ENCODE measurements at regions not wholly inside any gene's neighbourhood (a gene's known extent, or its start where the extent isn't known, plus 50 kb on each side); places are given as distances from the start of the nearest gene placed in this dataset.

- ATAC-seq (no peak), DNase-seq (no peak)
- WGBS, 2 donors = 74 to 78% methylated on average over 2 of the region's 2 CpGs
- TF ChIP-seq, protein P1, sequence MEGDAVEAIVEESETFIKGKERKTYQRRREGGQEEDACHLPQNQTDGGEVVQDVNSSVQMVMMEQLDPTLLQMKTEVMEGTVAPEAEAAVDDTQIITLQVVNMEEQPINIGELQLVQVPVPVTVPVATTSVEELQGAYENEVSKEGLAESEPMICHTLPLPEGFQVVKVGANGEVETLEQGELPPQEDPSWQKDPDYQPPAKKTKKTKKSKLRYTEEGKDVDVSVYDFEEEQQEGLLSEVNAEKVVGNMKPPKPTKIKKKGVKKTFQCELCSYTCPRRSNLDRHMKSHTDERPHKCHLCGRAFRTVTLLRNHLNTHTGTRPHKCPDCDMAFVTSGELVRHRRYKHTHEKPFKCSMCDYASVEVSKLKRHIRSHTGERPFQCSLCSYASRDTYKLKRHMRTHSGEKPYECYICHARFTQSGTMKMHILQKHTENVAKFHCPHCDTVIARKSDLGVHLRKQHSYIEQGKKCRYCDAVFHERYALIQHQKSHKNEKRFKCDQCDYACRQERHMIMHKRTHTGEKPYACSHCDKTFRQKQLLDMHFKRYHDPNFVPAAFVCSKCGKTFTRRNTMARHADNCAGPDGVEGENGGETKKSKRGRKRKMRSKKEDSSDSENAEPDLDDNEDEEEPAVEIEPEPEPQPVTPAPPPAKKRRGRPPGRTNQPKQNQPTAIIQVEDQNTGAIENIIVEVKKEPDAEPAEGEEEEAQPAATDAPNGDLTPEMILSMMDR (IDR thresholded peaks at IDR 0.05) = no peak
- no peak overlapping the region for H3K4me3 ChIP-seq
- H3K27me3 ChIP-seq = no peaks in the 10 kb centered on the region
- H3K4me1 ChIP-seq = no peaks in the 10 kb centered on the region
- H3K36me3 ChIP-seq = no peaks in the 10 kb centered on the region
- no peak overlapping the region for H3K27ac ChIP-seq
- intact Hi-C loops (cut with DNase I) = no loop called here
- H3K9me3 ChIP-seq = peaks cover 0 to 24% (median 0%) of the 10 kb centered on the region in 11 donors
Measured at GRCh38 chr7:125412890-125413665, 483.5 kb upstream of the POT1 start.

DNA sequence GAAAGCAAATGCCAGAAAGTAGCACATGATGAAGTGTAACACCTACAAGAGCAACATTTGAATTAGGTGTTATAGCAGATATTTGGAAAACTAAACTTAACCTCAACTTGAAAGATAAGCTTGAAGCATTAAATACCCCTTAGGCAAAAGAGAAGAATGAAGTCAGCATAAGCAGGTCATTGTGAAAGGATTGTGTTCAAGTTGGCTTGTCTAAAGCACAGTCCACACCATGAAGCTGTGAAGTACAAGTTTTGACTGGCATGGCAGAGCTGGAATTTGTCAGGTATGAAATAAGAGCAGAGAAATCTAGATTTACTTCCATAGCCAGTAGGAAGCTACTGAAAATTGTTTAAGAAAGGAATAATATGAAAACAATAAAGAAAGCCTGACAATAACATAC, 480.3 kb upstream of the POT1 start:
- H3K4me3 ChIP-seq = no peak overlapping the region
- H3K4me1 ChIP-seq = no peaks in the 10 kb centered on the region
- TF ChIP-seq, protein P1 (IDR thresholded peaks at IDR 0.05) = no peak
- H3K9me3 ChIP-seq = peaks cover 0 to 12% (median 0%) of the 10 kb centered on the region in 11 donors
- intact Hi-C loops (cut with DNase I) = no loop called here
- ATAC-seq (no peak), DNase-seq (no peak)
- H3K36me3 ChIP-seq = no peaks in the 10 kb centered on the region
- H3K27ac ChIP-seq = no peak overlapping the region
- H3K27me3 ChIP-seq = no peaks in the 10 kb centered on the region

GRCh38 chr7:125406111-125406510, 476.5 kb upstream of the POT1 start:
- WGBS, 2 donors = 54 to 71% methylated on average over 1 of the region's 1 CpG
- DNase-seq = no peak
- H3K36me3 ChIP-seq = no peaks in the 10 kb centered on the region
- no peak for ATAC-seq
- peaks cover 0 to 1% (median 0%) of the 10 kb centered on the region in 11 donors for H3K9me3 ChIP-seq
- no peaks in the 10 kb centered on the region for H3K4me1 ChIP-seq
- H3K27ac ChIP-seq = no peak overlapping the region
- no peak overlapping the region for H3K4me3 ChIP-seq
- intact Hi-C loops (cut with DNase I) = no loop called here
- no peaks in the 10 kb centered on the region for H3K27me3 ChIP-seq
- TF ChIP-seq, protein P1 (IDR thresholded peaks at IDR 0.05) = no peak

- Histone ChIP-seq H3K27me3 (no peaks in the 10 kb centered on the region), H3K9me3 (no peaks in the 10 kb centered on the region), H3K27ac (no peak overlapping the region), H3K4me3 (no peak overlapping the region), H3K4me1 (no peaks in the 10 kb centered on the region), H3K36me3 (no peaks in the 10 kb centered on the region)
- WGBS, 2 donors = 85 to 92% methylated on average over 3 of the region's 3 CpGs
- intact Hi-C loops (cut with DNase I) = no loop called here
- DNase-seq (no peak), ATAC-seq (no peak)
- TF ChIP-seq, protein P1 (IDR thresholded peaks at IDR 0.05) = no peak
Measured at GRCh38 chr7:125399408-125399807, 469.8 kb upstream of the POT1 start.

All from heart right ventricle (tissue), 16 donors.